ENCODE measurements at regions not wholly inside any gene's neighbourhood (a gene's known extent, or its start where the extent isn't known, plus 50 kb on each side); places are given as distances from the start of the nearest gene placed in this dataset.
"Not testable (repeated sequence)": the region's sequence is repeated elsewhere in the genome, so short reads cannot be mapped to it uniquely, and the experiment has no call there.

DNA sequence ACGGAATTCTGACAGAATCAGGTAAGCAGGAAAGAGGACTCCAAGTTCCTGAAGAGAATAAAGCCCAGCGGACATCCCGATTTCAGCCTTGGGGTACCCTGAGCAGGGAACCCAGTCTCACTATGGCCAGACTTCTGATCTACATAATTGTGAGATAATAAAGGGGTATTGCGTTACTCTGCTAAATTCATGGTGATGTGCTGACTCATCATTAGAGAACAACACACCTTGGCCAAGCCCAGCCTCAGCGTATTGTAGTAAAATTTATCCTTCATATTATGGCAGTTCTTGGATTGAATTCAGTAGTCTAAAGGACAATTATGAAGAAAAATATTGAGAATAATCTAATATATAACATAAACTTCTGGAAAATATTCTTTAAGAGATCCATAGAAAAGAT is 170.2 kb upstream of the MAD2L1 start:
- no peak overlapping the region for H3K27ac ChIP-seq
- in situ Hi-C loops (cut with MboI; ENCODE audit: low pct_unique_long_range_greater_than_20kb in 2 of 9, low sequenced_read_pairs in 9 of 9, unreplicated experiment in 9 of 9) = no loop called here
- no peak for ATAC-seq (replicated peaks in 6 of 8)
- H3K4me1 ChIP-seq (replicated peaks in 1 of 2) = peaks cover 0 to 2% of the 10 kb centered on the region in 2 donors
- H3K4me3 ChIP-seq = no peak overlapping the region
- WGBS, 10 experiments = 56 to 100% (median 97%) methylated on average over 1 to 5 of the region's 5 CpGs; no CpG with 5 or more reads in 3 of the 10 experiments

DNA sequence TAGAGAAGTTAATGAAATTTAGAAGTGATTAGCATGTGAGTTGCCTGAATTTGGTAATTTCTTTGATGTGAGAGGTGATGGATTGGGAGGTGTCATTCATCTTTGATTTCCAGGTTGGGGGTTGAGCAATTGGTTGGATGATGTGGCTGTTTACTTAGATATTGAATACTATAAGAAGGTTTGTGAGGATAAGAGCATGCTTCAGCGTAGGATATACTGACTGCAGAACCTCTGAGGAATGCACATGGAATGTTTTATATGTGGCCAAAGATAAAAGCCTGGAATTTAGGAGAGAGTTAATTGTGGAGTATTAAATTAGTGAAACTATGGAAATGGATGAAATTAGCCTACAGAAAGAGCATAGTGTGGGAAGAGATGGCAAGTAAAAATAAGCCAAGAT is 165.4 kb upstream of the MAD2L1 start:
- in situ Hi-C loops (cut with MboI; ENCODE audit: low pct_unique_long_range_greater_than_20kb in 2 of 9, low sequenced_read_pairs in 9 of 9, unreplicated experiment in 9 of 9) = no loop called here
- 0 to 45% (median 0%) methylated on average over 1 of the region's 1 CpG; no CpG with 5 or more reads in 2 of the 10 experiments for WGBS, 10 experiments
- Histone ChIP-seq H3K4me1 (replicated peaks in 1 of 2) (no peaks in the 10 kb centered on the region), H3K27ac (no peak overlapping the region), H3K4me3 (no peak overlapping the region)
- no peak for ATAC-seq (replicated peaks in 6 of 8)

DNA sequence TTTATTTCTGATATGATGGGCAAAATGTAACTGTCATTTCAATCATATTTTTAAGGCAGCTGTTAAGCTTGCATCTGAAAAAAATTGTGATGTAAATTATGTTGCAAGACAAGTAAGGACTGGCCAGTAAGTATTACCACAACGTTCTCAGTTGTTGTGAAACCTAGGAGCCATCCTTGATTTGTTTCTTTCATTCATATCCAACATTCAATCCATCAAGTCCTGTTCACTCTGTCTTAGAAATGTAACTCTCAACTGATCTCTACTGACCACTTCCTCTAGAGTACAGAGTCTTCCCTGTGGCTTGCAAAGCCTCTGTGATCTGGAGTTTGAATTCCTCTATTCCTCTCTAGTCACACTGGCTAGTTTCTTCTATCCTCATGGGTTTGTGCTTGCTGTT is 161.4 kb upstream of the MAD2L1 start:
- no peak overlapping the region for H3K4me3 ChIP-seq
- no peak overlapping the region for H3K27ac ChIP-seq
- ATAC-seq (replicated peaks in 6 of 8) = no peak
- in situ Hi-C loops (cut with MboI; ENCODE audit: low pct_unique_long_range_greater_than_20kb in 2 of 9, low sequenced_read_pairs in 9 of 9, unreplicated experiment in 9 of 9) = no loop called here
- 0 to 80% (median 30%) methylated on average over 1 of the region's 1 CpG; no CpG with 5 or more reads in 4 of the 10 experiments for WGBS, 10 experiments
- no peaks in the 10 kb centered on the region for H3K4me1 ChIP-seq (replicated peaks in 1 of 2)

DNA sequence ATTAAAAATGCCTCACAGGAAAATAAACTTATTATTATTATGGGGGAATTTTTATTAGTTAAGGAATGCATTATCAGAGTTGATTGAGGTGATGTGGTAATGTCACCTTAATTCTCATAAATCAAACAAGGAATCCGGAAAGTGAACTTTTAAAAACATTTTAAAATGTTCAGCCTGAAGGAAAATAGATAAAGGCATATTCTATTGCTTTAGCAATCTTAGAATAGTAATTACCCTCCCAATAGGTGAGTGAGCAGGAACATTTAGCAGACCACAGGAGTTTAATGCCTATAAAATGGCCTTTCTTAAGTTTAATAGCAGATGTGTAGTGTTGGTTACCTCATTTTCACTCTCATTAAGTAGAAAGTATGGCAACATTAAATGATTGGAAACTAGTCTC is 160.9 kb upstream of the MAD2L1 start:
- Histone ChIP-seq H3K4me1 (replicated peaks in 1 of 2) (no peaks in the 10 kb centered on the region), H3K4me3 (no peak overlapping the region), H3K27ac (no peak overlapping the region)
- in situ Hi-C loops (cut with MboI; ENCODE audit: low pct_unique_long_range_greater_than_20kb in 2 of 9, low sequenced_read_pairs in 9 of 9, unreplicated experiment in 9 of 9) = no loop called here
- WGBS, 10 experiments = 0 to 100% (median 80%) methylated on average over 1 of the region's 1 CpG; no CpG with 5 or more reads in 3 of the 10 experiments
- ATAC-seq (replicated peaks in 6 of 8) = no peak

DNA sequence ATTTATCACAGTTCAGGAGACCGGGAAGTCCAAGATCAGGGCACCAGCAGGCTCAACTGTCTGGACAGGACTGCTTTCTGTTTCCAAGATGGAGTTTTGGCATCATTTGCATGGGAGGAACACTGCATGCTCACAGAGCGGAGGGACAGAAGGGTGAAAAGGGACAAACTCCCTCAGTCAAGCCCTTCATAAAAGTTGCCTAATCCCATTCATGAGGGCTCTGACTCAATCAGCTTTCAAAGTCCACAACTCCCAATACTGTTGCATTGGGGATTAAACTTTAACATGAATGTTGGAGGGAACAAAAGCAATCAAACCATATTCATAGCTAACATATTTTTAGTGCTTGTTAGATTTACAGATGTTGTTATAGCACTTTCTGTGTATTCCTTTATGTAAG is 158.9 kb upstream of the MAD2L1 start:
- no peak overlapping the region for H3K4me3 ChIP-seq
- 0 to 100% (median 100%) methylated on average over 1 to 2 of the region's 2 CpGs; no CpG with 5 or more reads in 5 of the 10 experiments for WGBS, 10 experiments
- no peak for ATAC-seq (replicated peaks in 6 of 8)
- no peak overlapping the region for H3K27ac ChIP-seq
- in situ Hi-C loops (cut with MboI; ENCODE audit: low pct_unique_long_range_greater_than_20kb in 2 of 9, low sequenced_read_pairs in 9 of 9, unreplicated experiment in 9 of 9) = no loop called here
- no peaks in the 10 kb centered on the region for H3K4me1 ChIP-seq (replicated peaks in 1 of 2)

DNA sequence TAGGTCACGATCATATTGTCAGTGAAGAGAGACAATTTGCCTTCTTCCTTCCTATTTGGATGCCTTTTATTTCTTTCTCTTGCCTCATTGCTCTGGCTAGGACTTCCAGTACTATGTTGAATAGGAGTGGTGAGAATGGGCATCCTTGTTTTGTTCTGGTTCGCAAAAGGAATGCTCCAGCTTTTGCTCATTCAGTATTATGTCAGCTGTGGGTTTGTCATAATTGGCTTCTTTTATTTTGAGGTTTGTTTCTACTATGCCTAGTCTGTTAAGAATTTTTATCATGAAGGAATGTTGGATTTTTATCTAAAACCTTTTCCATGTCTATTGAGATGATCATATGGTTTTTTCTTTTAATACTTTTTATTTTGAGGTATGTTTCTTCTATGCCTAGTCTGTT is 152.3 kb upstream of the MAD2L1 start:
- H3K4me3 ChIP-seq = no peak overlapping the region
- peaks cover 0 to 2% of the 10 kb centered on the region in 2 donors for H3K4me1 ChIP-seq (replicated peaks in 1 of 2)
- in situ Hi-C loops (cut with MboI; ENCODE audit: low pct_unique_long_range_greater_than_20kb in 2 of 9, low sequenced_read_pairs in 9 of 9, unreplicated experiment in 9 of 9) = no loop called here
- no peak overlapping the region for H3K27ac ChIP-seq
- ATAC-seq (replicated peaks in 6 of 8) = no peak
- 0 to 100% (median 75%) methylated on average over 1 to 2 of the region's 2 CpGs for WGBS, 10 experiments

DNA sequence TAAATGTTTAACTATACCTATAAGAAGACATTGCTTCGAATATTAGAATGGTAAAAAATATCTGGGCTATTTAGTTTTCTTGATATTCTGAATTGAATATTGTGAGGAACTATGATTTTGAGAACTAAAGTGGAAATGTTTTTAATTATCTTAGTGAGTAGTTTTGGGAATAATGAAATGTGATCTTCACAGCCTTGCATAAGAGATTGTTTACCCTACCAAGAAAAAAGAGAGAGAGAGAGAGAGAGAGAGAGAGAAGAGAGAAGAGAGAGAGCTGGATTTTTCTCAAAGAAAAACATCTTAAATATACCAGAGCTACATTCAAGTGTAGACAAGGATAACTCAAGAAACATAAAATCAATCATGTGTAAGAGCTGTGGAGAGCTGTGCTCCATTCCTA is 148.7 kb upstream of the MAD2L1 start:
- no peak for ATAC-seq (replicated peaks in 6 of 8)
- Histone ChIP-seq H3K4me3 (no peak overlapping the region), H3K27ac (no peak overlapping the region), H3K4me1 (replicated peaks in 1 of 2) (peaks cover 0 to 2% of the 10 kb centered on the region in 2 donors)
- in situ Hi-C loops (cut with MboI; ENCODE audit: low pct_unique_long_range_greater_than_20kb in 2 of 9, low sequenced_read_pairs in 9 of 9, unreplicated experiment in 9 of 9) = no loop called here
- 0 to 100% (median 80%) methylated on average over 1 of the region's 1 CpG; no CpG with 5 or more reads in 1 of the 10 experiments for WGBS, 10 experiments

DNA sequence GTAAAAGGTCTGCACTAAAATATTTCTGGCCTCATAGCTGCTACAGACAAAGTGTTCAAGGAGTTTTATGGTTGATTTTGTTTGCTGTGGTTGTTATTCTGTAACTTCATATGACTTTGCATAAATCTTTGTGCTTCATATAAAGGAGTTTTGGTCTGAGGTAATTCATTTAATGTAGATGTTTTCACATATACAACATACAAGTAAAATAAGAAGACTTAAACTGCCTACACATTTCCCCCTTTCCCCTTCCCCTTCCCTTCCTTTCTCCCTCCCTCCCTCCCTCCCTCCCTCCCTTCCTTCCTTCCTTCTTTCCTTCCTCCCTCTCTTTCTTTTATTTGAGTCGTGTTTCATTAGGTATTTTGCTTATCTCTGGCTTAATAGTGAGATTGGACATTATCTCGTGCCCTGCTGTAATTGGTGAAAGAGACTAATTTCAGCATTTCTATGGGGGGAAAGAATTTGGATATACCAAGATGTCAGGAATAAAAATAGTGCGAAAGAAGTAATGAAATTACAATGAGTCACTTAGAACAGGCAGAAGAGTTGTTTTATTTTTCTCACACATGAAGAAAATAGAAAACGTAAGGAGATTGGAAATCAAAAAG is 144.9 kb upstream of the MAD2L1 start:
- WGBS, 10 experiments = 3 to 100% (median 75%) methylated on average over 1 to 4 of the region's 4 CpGs
- H3K4me1 ChIP-seq (replicated peaks in 1 of 2) = peaks cover 0 to 2% of the 10 kb centered on the region in 2 donors
- H3K27ac ChIP-seq = no peak overlapping the region
- H3K4me3 ChIP-seq = no peak overlapping the region
- no peak for ATAC-seq (replicated peaks in 6 of 8)
- in situ Hi-C loops (cut with MboI; ENCODE audit: low pct_unique_long_range_greater_than_20kb in 2 of 9, low sequenced_read_pairs in 9 of 9, unreplicated experiment in 9 of 9) = no loop called here

DNA sequence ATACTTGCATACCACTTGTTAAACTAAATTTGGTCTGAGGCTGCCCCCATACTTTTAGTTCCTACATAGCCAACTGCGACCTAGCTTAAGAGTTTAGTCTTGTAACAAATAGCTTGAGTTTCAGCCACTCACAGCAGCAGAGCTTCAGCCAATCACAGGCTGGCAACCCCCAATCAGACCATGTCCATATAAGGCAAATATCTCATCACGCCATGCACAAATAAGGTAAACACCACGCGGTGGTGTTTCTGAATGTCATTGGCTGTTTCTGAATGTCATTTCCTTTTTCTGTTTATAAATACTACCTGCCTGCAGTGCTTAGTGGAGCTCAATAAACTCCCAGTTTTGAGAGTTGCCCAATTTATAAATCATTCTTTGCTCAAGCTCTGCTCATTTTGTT is 143.1 kb upstream of the MAD2L1 start:
- Histone ChIP-seq H3K27ac (no peak overlapping the region), H3K4me3 (no peak overlapping the region), H3K4me1 (replicated peaks in 1 of 2) (no peaks in the 10 kb centered on the region)
- peak in 1 of 8 experiments; percentile 17 for ATAC-seq (replicated peaks in 6 of 8)
- in situ Hi-C loops (cut with MboI; ENCODE audit: low pct_unique_long_range_greater_than_20kb in 2 of 9, low sequenced_read_pairs in 9 of 9, unreplicated experiment in 9 of 9) = no loop called here
- 0 to 100% (median 96%) methylated on average over 1 to 4 of the region's 4 CpGs; no CpG with 5 or more reads in 1 of the 10 experiments for WGBS, 10 experiments

DNA sequence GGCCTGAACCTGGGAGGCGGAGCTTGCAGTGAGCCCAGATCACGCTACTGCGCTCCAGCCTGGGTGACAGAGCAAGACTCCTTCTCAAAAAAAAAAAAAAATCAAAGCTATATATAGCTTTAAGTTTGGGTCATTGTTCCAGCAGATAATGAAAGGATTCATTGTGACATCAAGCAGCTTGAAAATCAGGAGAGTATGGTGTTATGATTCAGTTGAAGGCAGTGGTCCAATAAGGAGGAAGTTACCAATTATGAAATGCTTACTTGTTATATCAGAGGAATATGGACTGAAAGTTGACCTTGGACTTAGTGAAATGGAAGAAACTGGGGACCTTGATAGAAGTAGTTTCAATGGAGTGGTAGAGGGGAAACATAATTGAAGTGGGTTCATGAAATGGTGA is 140.4 kb upstream of the MAD2L1 start:
- H3K4me1 ChIP-seq (replicated peaks in 1 of 2) = no peaks in the 10 kb centered on the region
- 80 to 100% (median 98%) methylated on average over 1 to 3 of the region's 3 CpGs; no CpG with 5 or more reads in 6 of the 10 experiments for WGBS, 10 experiments
- in situ Hi-C loops (cut with MboI; ENCODE audit: low pct_unique_long_range_greater_than_20kb in 2 of 9, low sequenced_read_pairs in 9 of 9, unreplicated experiment in 9 of 9) = no loop called here
- no peak overlapping the region for H3K27ac ChIP-seq
- no peak overlapping the region for H3K4me3 ChIP-seq
- no peak for ATAC-seq (replicated peaks in 6 of 8)

DNA sequence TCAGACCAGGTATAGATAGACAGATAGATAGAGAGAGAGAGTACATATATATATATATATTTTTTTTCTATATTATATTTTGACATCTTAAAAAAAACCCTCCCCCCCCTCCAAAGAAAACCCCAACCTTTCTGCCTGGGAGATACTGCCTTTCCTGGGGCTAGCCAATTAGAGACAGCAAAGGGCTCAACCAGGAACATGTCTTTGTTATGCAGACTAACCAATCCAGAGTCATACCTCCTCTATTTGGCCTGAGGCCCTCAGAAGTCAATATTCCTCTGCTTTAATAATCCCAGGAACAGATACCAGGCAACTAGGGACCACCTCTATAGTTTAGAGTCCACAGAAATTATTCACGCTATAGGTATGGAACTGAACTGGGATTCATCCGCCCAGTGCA is 135.6 kb upstream of the MAD2L1 start:
- WGBS, 10 experiments = 0 to 49% methylated on average over 1 to 2 of the region's 2 CpGs; no CpG with 5 or more reads in 8 of the 10 experiments
- H3K4me1 ChIP-seq (replicated peaks in 1 of 2) = peaks cover 3 to 5% of the 10 kb centered on the region in 2 donors
- H3K4me3 ChIP-seq = no peak overlapping the region
- in situ Hi-C loops (cut with MboI; ENCODE audit: low pct_unique_long_range_greater_than_20kb in 2 of 9, low sequenced_read_pairs in 9 of 9, unreplicated experiment in 9 of 9) = no loop called here
- H3K27ac ChIP-seq = no peak overlapping the region
- no peak for ATAC-seq (replicated peaks in 6 of 8)

DNA sequence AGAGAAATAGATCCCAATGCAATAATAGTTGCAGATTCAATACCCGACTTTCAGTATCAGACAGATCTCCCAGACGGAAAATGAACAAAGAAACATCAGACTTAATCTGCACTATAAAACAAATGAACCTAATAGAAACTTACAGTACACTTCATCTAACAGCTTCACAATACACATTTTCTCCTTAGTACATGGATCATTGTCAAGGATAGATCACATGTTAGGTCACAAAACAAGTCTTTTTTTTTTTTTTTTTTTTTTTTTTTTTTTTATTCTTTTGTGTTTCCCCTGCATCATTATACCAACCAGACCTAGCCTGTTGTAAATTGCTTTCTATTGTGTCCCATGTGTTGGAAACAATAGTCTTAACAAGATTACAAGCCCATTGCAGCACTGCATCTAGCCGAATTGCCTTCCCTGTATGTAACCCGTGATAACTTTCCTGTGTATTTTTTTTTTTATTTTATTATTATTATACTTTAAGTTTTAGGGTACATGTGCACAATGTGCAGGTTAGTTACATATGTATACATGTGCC is 134.0 kb upstream of the MAD2L1 start:
- H3K4me1 ChIP-seq (replicated peaks in 1 of 2); in situ Hi-C loops (cut with MboI; ENCODE audit: low pct_unique_long_range_greater_than_20kb in 2 of 9, low sequenced_read_pairs in 9 of 9, unreplicated experiment in 9 of 9); H3K4me3 ChIP-seq: not testable (repeated sequence)
- peak overlapping the region in 1 of 2 donors; percentile 8 for H3K27ac ChIP-seq
- 53 to 86% (median 78%) methylated on average over 1 to 4 of the region's 4 CpGs for WGBS, 10 experiments
- ATAC-seq (replicated peaks in 6 of 8) = peak in 5 of 8 experiments; percentile 35 to 85 (median 80)

DNA sequence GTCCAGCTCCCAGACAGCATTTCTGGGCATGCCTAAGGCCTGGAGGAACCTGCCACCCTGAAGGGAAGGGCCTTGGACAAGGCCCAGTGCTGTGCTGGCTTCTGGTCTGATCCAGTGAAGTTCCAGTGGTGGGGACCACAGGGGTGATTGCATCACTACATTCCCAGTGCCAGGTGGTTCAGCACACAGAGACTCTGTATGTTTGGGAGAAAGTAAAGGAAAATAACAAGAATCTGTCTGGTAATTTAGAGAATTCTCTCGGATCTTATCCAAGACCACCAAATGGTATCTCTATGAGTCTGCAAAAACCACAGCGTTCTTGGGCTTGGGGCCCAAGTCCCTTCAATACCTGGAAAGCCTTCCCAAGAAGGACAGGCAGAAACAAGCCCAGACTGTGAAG is 131.8 kb upstream of the MAD2L1 start:
- peaks cover 3 to 5% of the 10 kb centered on the region in 2 donors for H3K4me1 ChIP-seq (replicated peaks in 1 of 2)
- H3K27ac ChIP-seq = no peak overlapping the region
- H3K4me3 ChIP-seq = no peak overlapping the region
- in situ Hi-C loops (cut with MboI; ENCODE audit: low pct_unique_long_range_greater_than_20kb in 2 of 9, low sequenced_read_pairs in 9 of 9, unreplicated experiment in 9 of 9) = no loop called here
- 0 to 100% (median 42%) methylated on average over 1 to 2 of the region's 2 CpGs; no CpG with 5 or more reads in 3 of the 10 experiments for WGBS, 10 experiments
- ATAC-seq (replicated peaks in 6 of 8) = no peak

DNA sequence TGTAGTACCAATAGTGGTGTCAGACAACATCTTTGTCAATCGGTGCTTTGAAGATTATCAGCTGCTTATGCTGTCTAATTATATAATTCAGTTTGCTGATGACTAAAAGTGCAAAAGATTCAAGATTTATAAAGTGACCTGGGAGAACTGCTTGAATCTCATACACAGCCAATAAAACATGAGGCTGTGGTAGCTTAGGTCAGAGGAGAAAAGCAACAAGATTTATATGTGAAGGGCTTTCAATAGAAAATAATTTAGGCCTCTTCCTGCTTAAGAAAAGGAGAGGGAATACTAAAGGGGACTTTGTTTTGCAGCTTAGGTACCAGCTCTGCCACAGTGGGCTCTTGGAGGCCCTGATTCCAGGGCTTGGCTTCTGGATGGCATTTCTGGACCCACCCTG is 111.0 kb upstream of the MAD2L1 start:
- in situ Hi-C loops (cut with MboI; ENCODE audit: low pct_unique_long_range_greater_than_20kb in 2 of 9, low sequenced_read_pairs in 9 of 9, unreplicated experiment in 9 of 9) = no loop called here
- Histone ChIP-seq H3K4me3 (no peak overlapping the region), H3K4me1 (replicated peaks in 1 of 2) (peaks cover 0 to 9% of the 10 kb centered on the region in 2 donors), H3K27ac (no peak overlapping the region)
- ATAC-seq (replicated peaks in 6 of 8) = peak in 2 of 8 experiments; percentile 56 to 66
- 38 to 88% (median 60%) methylated on average over 1 of the region's 1 CpG; no CpG with 5 or more reads in 1 of the 10 experiments for WGBS, 10 experiments
